ENCODE measurements at regions not wholly inside any gene's neighbourhood (a gene's known extent, or its start where the extent isn't known, plus 50 kb on each side); places are given as distances from the start of the nearest gene placed in this dataset.

DNA sequence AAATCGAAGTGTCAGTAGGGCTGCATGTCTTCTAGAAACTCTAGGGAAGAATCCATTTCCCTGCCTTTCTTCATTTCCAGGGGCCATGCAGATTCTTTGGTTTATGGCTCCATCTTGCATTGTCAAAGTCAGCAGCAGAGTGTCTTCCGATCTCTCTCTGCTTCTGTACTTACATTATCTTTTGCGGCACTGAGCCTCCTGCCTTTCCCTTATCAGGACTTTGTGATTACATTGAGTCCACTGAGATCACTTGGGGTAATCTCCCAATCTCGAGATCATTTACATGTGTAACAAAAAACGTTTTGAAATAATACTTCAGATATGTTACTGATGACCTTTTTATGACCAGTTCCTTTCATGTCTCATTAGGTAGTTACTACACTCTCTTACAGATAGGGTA is 695.9 kb downstream of the NSUN3 start:
- Histone ChIP-seq H3F3A (ENCODE audit: control insufficient read depth, insufficient read depth) (no peaks in the 10 kb centered on the region), H3K4me2 (ENCODE audit: low read length) (no peak overlapping the region), H3K36me3 (ENCODE audit: control insufficient read depth, low read length) (no peaks in the 10 kb centered on the region)

DNA sequence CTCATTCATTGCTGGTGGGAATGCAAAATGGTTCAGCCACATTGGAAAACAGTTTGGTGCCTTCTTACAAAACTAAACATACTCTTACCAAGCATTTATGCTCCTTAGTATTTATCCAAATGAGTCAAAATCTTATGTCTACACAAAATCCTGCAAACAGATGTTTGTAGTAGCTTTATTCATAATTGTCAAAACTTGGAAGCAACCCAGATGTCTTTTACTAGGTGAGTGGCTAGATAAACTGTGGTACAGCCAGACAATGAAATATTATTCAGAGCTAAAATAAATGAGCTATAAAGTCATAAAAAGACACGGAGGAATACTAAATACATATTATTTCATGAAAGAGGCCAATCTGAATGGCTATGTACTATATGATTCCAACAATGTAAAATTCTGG is 709.5 kb downstream of the NSUN3 start:
- H3K27me3 ChIP-seq (ENCODE audit: control insufficient read depth, low read length): no peaks in the 10 kb centered on the region
- no peak for TF ChIP-seq EZH2phosphoT487 (IDR thresholded peaks at IDR 0.05; ENCODE audit: borderline replicate concordance, low read length)
- TF ChIP-seq, protein P1, sequence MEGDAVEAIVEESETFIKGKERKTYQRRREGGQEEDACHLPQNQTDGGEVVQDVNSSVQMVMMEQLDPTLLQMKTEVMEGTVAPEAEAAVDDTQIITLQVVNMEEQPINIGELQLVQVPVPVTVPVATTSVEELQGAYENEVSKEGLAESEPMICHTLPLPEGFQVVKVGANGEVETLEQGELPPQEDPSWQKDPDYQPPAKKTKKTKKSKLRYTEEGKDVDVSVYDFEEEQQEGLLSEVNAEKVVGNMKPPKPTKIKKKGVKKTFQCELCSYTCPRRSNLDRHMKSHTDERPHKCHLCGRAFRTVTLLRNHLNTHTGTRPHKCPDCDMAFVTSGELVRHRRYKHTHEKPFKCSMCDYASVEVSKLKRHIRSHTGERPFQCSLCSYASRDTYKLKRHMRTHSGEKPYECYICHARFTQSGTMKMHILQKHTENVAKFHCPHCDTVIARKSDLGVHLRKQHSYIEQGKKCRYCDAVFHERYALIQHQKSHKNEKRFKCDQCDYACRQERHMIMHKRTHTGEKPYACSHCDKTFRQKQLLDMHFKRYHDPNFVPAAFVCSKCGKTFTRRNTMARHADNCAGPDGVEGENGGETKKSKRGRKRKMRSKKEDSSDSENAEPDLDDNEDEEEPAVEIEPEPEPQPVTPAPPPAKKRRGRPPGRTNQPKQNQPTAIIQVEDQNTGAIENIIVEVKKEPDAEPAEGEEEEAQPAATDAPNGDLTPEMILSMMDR (IDR thresholded peaks at IDR 0.05; ENCODE audit: low read depth, low read length, poor library complexity, severe bottlenecking): no peak
- no peak overlapping the region for H3K4me3 ChIP-seq (ENCODE audit: low read length)
- no peak overlapping the region for H3K27ac ChIP-seq (ENCODE audit: low read depth, low read length)
- no peaks in the 10 kb centered on the region for H3K9me2 ChIP-seq (replicated peaks; ENCODE audit: control insufficient read depth, low read length)
- H3F3A ChIP-seq (ENCODE audit: control insufficient read depth, insufficient read depth): no peaks in the 10 kb centered on the region
- no peaks in the 10 kb centered on the region for H3K4me1 ChIP-seq (ENCODE audit: control insufficient read depth, low read length)
- no peak overlapping the region for H3K4me2 ChIP-seq (ENCODE audit: low read length)
- H4K20me1 ChIP-seq (ENCODE audit: control insufficient read depth, insufficient read depth, low read depth, low read length): no peaks in the 10 kb centered on the region
- H3K79me2 ChIP-seq (ENCODE audit: control insufficient read depth, low read length): no peaks in the 10 kb centered on the region
- H3K9me3 ChIP-seq (ENCODE audit: control insufficient read depth, insufficient read depth, low read length): no peaks in the 10 kb centered on the region
- no peaks in the 10 kb centered on the region for H3K36me3 ChIP-seq (ENCODE audit: control insufficient read depth, low read length)

More for the DNA sequence above, 695.9 kb downstream of the NSUN3 start:
- no peaks in the 10 kb centered on the region for H3K79me2 ChIP-seq (ENCODE audit: control insufficient read depth, low read length)
- H3K4me3 ChIP-seq (ENCODE audit: low read length): no peak overlapping the region
- no peak overlapping the region for H3K27ac ChIP-seq (ENCODE audit: low read depth, low read length)
- no peaks in the 10 kb centered on the region for H3K9me3 ChIP-seq (ENCODE audit: control insufficient read depth, insufficient read depth, low read length)
- TF ChIP-seq EZH2phosphoT487 (IDR thresholded peaks at IDR 0.05; ENCODE audit: borderline replicate concordance, low read length): no peak
- TF ChIP-seq, protein P1 (IDR thresholded peaks at IDR 0.05; ENCODE audit: low read depth, low read length, poor library complexity, severe bottlenecking): no peak
- H4K20me1 ChIP-seq (ENCODE audit: control insufficient read depth, insufficient read depth, low read depth, low read length): no peaks in the 10 kb centered on the region
- H3K27me3 ChIP-seq (ENCODE audit: control insufficient read depth, low read length): no peaks in the 10 kb centered on the region
- H3K4me1 ChIP-seq (ENCODE audit: control insufficient read depth, low read length): no peaks in the 10 kb centered on the region
- no peaks in the 10 kb centered on the region for H3K9me2 ChIP-seq (replicated peaks; ENCODE audit: control insufficient read depth, low read length)

DNA sequence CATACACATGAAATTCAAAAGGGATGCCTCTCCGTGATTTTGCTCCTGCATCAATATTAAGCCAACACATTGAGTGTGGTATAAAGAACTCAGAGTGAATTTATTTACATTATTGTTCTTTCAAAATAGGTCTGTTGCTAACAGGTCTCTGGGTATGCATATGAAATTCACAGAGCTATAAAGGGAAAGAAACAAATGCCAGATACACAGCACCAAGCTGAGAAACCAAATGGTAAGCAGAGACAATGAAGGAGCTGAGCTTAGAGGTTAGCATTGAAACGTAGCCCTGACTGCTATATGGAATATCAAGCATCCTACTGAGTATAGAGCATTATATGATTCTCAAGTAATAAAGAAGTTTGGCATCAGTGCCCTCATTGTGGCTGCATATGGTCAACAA is 712.9 kb downstream of the NSUN3 start:
- no peak overlapping the region for H3K4me2 ChIP-seq (ENCODE audit: low read length)
- H4K20me1 ChIP-seq (ENCODE audit: control insufficient read depth, insufficient read depth, low read depth, low read length): no peaks in the 10 kb centered on the region
- no peaks in the 10 kb centered on the region for H3F3A ChIP-seq (ENCODE audit: control insufficient read depth, insufficient read depth)
- H3K36me3 ChIP-seq (ENCODE audit: control insufficient read depth, low read length): no peaks in the 10 kb centered on the region
- no peaks in the 10 kb centered on the region for H3K4me1 ChIP-seq (ENCODE audit: control insufficient read depth, low read length)
- H3K4me3 ChIP-seq (ENCODE audit: low read length): no peak overlapping the region
- H3K9me2 ChIP-seq (replicated peaks; ENCODE audit: control insufficient read depth, low read length): no peaks in the 10 kb centered on the region; the same call in 1 of the 2 replicates
- no peaks in the 10 kb centered on the region for H3K79me2 ChIP-seq (ENCODE audit: control insufficient read depth, low read length)
- no peak overlapping the region for H3K27ac ChIP-seq (ENCODE audit: low read depth, low read length)
- no peaks in the 10 kb centered on the region for H3K27me3 ChIP-seq (ENCODE audit: control insufficient read depth, low read length)
- H3K9me3 ChIP-seq (ENCODE audit: control insufficient read depth, insufficient read depth, low read length): no peaks in the 10 kb centered on the region
- no peak for TF ChIP-seq EZH2phosphoT487 (IDR thresholded peaks at IDR 0.05; ENCODE audit: borderline replicate concordance, low read length)
- TF ChIP-seq, protein P1 (IDR thresholded peaks at IDR 0.05; ENCODE audit: low read depth, low read length, poor library complexity, severe bottlenecking): no peak

Measured in DOHH2 (cell line).